SK-N-MC (cell line): ENCODE measurements at regions not wholly inside any gene's neighbourhood (a gene's known extent, or its start where the extent isn't known, plus 50 kb on each side); places are given as distances from the start of the nearest gene placed in this dataset.

ENCODE experiments used
- DNase-seq: peaks from one replicate; pipeline ENCODE4 v3.0.0-alpha.2; 2011; ENCODE audit warnings: low read depth, low spot score
- H3K27ac ChIP-seq: fragments of 200-600 bp; sonication (generic); 2 replicates; pipeline ENCODE4 v1.5.1; 2016; ENCODE audit warnings: mixed run types
- H3K36me3 ChIP-seq: fragments of 200-600 bp; sonication (generic); 2 replicates; pipeline ENCODE4 v1.6.1; 2017; ENCODE audit warnings: antibody characterized with exemption, low read length, mixed read lengths; ENCODE audit not compliant: insufficient read depth
- H3K4me3 ChIP-seq: fragments of 200-600 bp; sonication (generic); 2 replicates; pipeline ENCODE4 v1.5.1; 2016
- H3K9ac ChIP-seq: fragments of 200-600 bp; sonication (generic); 2 replicates; pipeline ENCODE4 v1.8.0; 2017; ENCODE audit warnings: mixed run types, mixed read lengths; ENCODE audit not compliant: insufficient read length
- H3K9me3 ChIP-seq: fragments of 200-600 bp; sonication (generic); 2 replicates; pipeline ENCODE4 v1.6.1; 2017; ENCODE audit warnings: low read depth, mild to moderate bottlenecking, antibody characterized with exemption, low read length, moderate library complexity, mixed read lengths
- EZH2 ChIP-seq: fragments of 200-600 bp; sonication (generic); IDR thresholded peaks from one replicate; pipeline ENCODE4 v1.6.1; 2017; ENCODE audit warnings: antibody characterized with exemption
- FOXP2 ChIP-seq: optimal IDR thresholded peaks from 2 replicates; pipeline ENCODE3; 2011; ENCODE audit warnings: mild to moderate bottlenecking, moderate library complexity; ENCODE audit not compliant: insufficient read depth; ENCODE audit errors: extremely low read length, control extremely low read depth
- POLR2AphosphoS5 ChIP-seq: IDR thresholded peaks from 2 replicates; pipeline ENCODE4 v1.6.1; 2012; ENCODE audit warnings: mild to moderate bottlenecking, low read depth, low read length, borderline replicate concordance

GRCh38 chr10:6972226-6972625 is 392.1 kb upstream of the PRKCQ start:
- Histone ChIP-seq H3K27ac (no peak overlapping the region), H3K9ac (no peak overlapping the region), H3K4me3 (no peak overlapping the region), H3K36me3 (no peaks in the 10 kb centered on the region), H3K9me3 (no peaks in the 10 kb centered on the region)
- TF ChIP-seq FOXP2 (no peak), POLR2AphosphoS5 (no peak), EZH2 (no peak)
- DNase-seq: no peak

- H3K4me3 ChIP-seq: no peak overlapping the region
- no peaks in the 10 kb centered on the region for H3K9me3 ChIP-seq
- H3K9ac ChIP-seq: no peak overlapping the region
- TF ChIP-seq POLR2AphosphoS5 (no peak), EZH2 (no peak), FOXP2 (no peak)
- H3K27ac ChIP-seq: no peak overlapping the region
- DNase-seq: no peak
- no peaks in the 10 kb centered on the region for H3K36me3 ChIP-seq
Measured at GRCh38 chr10:6969659-6970058, 389.6 kb upstream of the PRKCQ start.

GRCh38 chr10:6964543-6964942 is 384.5 kb upstream of the PRKCQ start:
- no peak for DNase-seq
- no peak overlapping the region for H3K9ac ChIP-seq
- TF ChIP-seq POLR2AphosphoS5 (no peak), FOXP2 (no peak), EZH2 (no peak)
- no peak overlapping the region for H3K4me3 ChIP-seq
- no peaks in the 10 kb centered on the region for H3K9me3 ChIP-seq
- no peaks in the 10 kb centered on the region for H3K36me3 ChIP-seq
- no peak overlapping the region for H3K27ac ChIP-seq

GRCh38 chr10:6962576-6962975 is 382.5 kb upstream of the PRKCQ start:
- H3K4me3 ChIP-seq: no peak overlapping the region

GRCh38 chr10:6958711-6959110 is 378.6 kb upstream of the PRKCQ start:
- TF ChIP-seq FOXP2 (no peak), POLR2AphosphoS5 (no peak), EZH2 (no peak)
- no peak overlapping the region for H3K9ac ChIP-seq
- H3K36me3 ChIP-seq: no peaks in the 10 kb centered on the region
- DNase-seq: no peak
- H3K27ac ChIP-seq: no peak overlapping the region
- no peaks in the 10 kb centered on the region for H3K9me3 ChIP-seq
- H3K4me3 ChIP-seq: no peak overlapping the region

More at GRCh38 chr10:6962576-6962975, 382.5 kb upstream of the PRKCQ start:
- Histone ChIP-seq H3K9ac (no peak overlapping the region), H3K9me3 (no peaks in the 10 kb centered on the region), H3K36me3 (no peaks in the 10 kb centered on the region), H3K27ac (no peak overlapping the region)
- DNase-seq: no peak
- TF ChIP-seq EZH2 (no peak), POLR2AphosphoS5 (no peak), FOXP2 (no peak)

GRCh38 chr10:6958254-6958653 is 378.2 kb upstream of the PRKCQ start:
- no peak for DNase-seq
- Histone ChIP-seq H3K9me3 (no peaks in the 10 kb centered on the region), H3K9ac (no peak overlapping the region), H3K4me3 (no peak overlapping the region), H3K36me3 (no peaks in the 10 kb centered on the region), H3K27ac (no peak overlapping the region)
- TF ChIP-seq EZH2 (no peak), POLR2AphosphoS5 (no peak), FOXP2 (no peak)

DNA sequence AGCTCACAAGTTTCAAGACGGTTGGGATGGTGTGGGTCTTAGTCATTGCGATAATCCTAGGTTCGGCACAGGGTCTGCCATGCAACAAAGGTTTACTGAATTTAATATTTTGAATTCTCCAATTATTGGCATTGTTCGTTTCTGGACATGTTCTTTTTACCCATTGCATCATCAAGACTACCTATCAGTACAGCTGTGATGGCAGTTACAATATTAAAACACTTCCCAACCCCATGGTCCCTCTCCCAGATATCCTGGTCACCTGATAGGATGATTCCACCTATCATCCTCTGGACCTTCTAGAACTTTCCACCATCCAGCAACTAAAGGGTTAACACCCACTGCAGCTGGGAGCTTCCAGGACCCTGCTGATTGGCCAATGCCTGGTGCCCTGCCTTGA is 377.8 kb upstream of the PRKCQ start:
- no peak for DNase-seq
- TF ChIP-seq POLR2AphosphoS5 (no peak), EZH2 (no peak), FOXP2 (no peak)
- H3K4me3 ChIP-seq: no peak overlapping the region
- H3K27ac ChIP-seq: no peak overlapping the region
- no peaks in the 10 kb centered on the region for H3K36me3 ChIP-seq
- no peaks in the 10 kb centered on the region for H3K9me3 ChIP-seq
- no peak overlapping the region for H3K9ac ChIP-seq

DNA sequence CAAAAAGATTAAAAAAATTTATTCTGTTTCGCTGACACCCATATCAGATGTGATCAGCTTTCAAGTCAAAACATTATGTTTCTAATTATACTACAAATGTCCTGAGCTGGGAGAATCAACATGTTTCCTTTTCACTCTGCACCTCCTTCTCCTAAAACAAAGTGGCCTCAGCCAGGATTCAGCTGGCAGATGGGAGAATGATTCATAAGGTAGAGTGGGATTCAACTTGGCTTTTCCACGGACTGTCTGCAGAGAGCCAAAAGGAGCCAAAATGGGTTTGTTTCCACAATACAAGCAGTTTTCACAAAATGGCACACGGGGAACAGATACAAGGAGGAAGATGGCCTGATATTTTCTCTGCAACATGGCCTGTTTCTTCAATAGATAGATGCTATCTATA is 376.5 kb upstream of the PRKCQ start:
- Histone ChIP-seq H3K9me3 (no peaks in the 10 kb centered on the region), H3K36me3 (no peaks in the 10 kb centered on the region), H3K27ac (no peak overlapping the region), H3K4me3 (no peak overlapping the region), H3K9ac (no peak overlapping the region)
- DNase-seq: no peak
- TF ChIP-seq POLR2AphosphoS5: no peak
- TF ChIP-seq FOXP2: no peak
- no peak for TF ChIP-seq EZH2

GRCh38 chr10:6953271-6953801 is 373.3 kb upstream of the PRKCQ start:
- no peak for TF ChIP-seq FOXP2
- no peak for TF ChIP-seq EZH2
- no peak for TF ChIP-seq POLR2AphosphoS5
- Histone ChIP-seq H3K9me3 (no peaks in the 10 kb centered on the region), H3K27ac (no peak overlapping the region), H3K36me3 (no peaks in the 10 kb centered on the region), H3K4me3 (no peak overlapping the region), H3K9ac (no peak overlapping the region)
- no peak for DNase-seq
